ENCODE measurements at regions not wholly inside any gene's neighbourhood (a gene's known extent, or its start where the extent isn't known, plus 50 kb on each side); places are given as distances from the start of the nearest gene placed in this dataset.

GRCh38 chr12:124225730-124226129, 69.2 kb upstream of the RFLNA start:
- BruUV-seq (replicated peaks): no TSS peak
- TF ChIP-seq TGIF2 (CRISPR knock-in tag; IDR thresholded peaks at IDR 0.05) (no peak), ID3 (CRISPR knock-in tag; IDR thresholded peaks at IDR 0.05) (no peak), ID3 (tag; IDR thresholded peaks at IDR 0.05) (no peak), MLLT1 (IDR thresholded peaks at IDR 0.05) (no peak), TFAM (CRISPR knock-in tag; conservative IDR thresholded peaks at IDR 0.05) (no peak), NELFE (IDR thresholded peaks at IDR 0.05; ENCODE audit: insufficient read depth, insufficient read length) (no peak), ARNT (IDR thresholded peaks at IDR 0.05) (peak in 1 of 2 experiments; percentile 99; a peak in 2 of 4 replicates)
- Histone ChIP-seq H3K4me2 (ENCODE audit: insufficient read depth, low read length) (no peak overlapping the region), H3K36me3 (ENCODE audit: control insufficient read depth, insufficient read depth, low read length) (no peaks in the 10 kb centered on the region), H2AFZ (ENCODE audit: low read depth, low read length) (no peak overlapping the region), H3K79me2 (ENCODE audit: control insufficient read depth, insufficient read depth, low read length) (no peaks in the 10 kb centered on the region), H3K27ac (ENCODE audit: extremely low read depth, low read depth, low read length) (no peak overlapping the region), H3K4me3 (no peak overlapping the region), H4K20me1 (replicated peaks; ENCODE audit: control insufficient read depth, insufficient read depth, low read length) (no peaks in the 10 kb centered on the region; the same call in none of the 2 replicates), H3K9me3 (replicated peaks; ENCODE audit: control insufficient read depth, insufficient read depth, low read depth, low read length) (no peaks in the 10 kb centered on the region), H3K9me1 (ENCODE audit: control insufficient read depth, insufficient read depth, low read length) (no peaks in the 10 kb centered on the region), H3K9ac (ENCODE audit: insufficient read depth in 1 of 2, low read depth in 2 of 2, low read length in 2 of 2) (no peak overlapping the region), H3K4me1 (replicated peaks in 1 of 2; ENCODE audit: control insufficient read depth in 2 of 2, insufficient read depth in 2 of 2, low read length in 2 of 2) (peaks cover 0 to 8% of the 10 kb centered on the region in 2 experiments; a peak in 2 of 5 replicates), H3K27me3 (ENCODE audit: control insufficient read depth in 2 of 2, insufficient read depth in 2 of 2, low read length in 2 of 2) (peaks cover 42 to 69% of the 10 kb centered on the region in 2 experiments)
- ChIA-PET CTCF (ENCODE audit: low intra/inter-chr PET ratio) (no interaction called here), POLR2A (no interaction called here)
- 4% methylated on average over 4 of the region's 4 CpGs for WGBS (ENCODE audit: insufficient coverage, low coverage, missing lambda C conversion rate)
- DNase-seq (ENCODE audit: extremely low read depth in 1 of 4, low spot score in 3 of 4): no peak
- no peak for ATAC-seq
- in situ Hi-C loops (cut with MboI): no loop called here
- FAIRE-seq: no peak
- intact Hi-C loops (cut with micrococcal nuclease): no loop called here
